ENCODE measurements at regions not wholly inside any gene's neighbourhood (a gene's known extent, or its start where the extent isn't known, plus 50 kb on each side); places are given as distances from the start of the nearest gene placed in this dataset.
"Not testable (repeated sequence)": the region's sequence is repeated elsewhere in the genome, so short reads cannot be mapped to it uniquely, and the experiment has no call there.

DNA sequence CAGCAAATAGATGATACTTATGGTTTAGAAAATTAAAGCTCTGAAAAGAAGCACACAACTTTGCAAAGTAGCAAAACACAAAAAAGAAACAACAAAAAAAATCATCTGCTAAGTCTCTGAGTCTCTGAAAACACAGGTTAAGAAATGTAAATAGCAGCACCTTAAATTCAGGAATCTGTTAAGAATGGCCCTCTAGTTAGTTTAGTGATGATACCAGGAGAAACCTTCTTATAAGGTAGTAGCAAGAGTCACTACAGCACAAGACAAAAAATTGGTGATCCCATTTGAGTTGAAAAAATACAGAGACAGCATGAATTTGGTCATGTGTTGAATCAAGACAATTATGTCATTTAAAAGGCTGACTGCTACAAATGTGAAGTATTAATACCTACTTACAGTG is 308.2 kb upstream of the ADGRL3 start:
- Mint-ChIP-seq H3K4me3 (no peak overlapping the region), H3K27ac (ENCODE audit: low read depth) (no peak overlapping the region), H3K27me3 (no peaks in the 10 kb centered on the region), H3K36me3 (ENCODE audit: insufficient read depth) (no peaks in the 10 kb centered on the region), H3K9me3 (peaks cover 41% of the 10 kb centered on the region), H3K4me1 (no peaks in the 10 kb centered on the region)
- no peak for ATAC-seq (replicated peaks; ENCODE audit: extremely low read depth, poor library complexity, severe bottlenecking)
- no peak for DNase-seq (ENCODE audit: low spot score in 2 of 2)

DNA sequence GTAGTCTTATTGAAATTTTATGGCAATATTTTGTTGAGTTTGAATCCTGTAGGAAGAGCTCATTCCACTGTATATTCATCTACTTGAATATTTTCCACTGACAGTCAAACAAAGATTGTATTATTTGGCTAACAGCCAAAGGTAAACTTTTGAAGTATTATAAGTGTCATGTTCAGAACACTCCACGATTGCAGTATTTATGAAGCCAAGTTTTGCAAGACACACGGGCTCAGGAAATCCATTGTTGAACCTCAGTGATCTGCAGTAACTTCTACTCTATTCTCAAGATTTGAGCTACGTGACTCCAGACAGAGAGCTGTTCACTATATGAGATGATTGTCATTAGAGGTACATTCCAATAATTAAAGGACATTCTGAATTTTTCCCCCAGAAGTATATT is 302.7 kb upstream of the ADGRL3 start:
- Mint-ChIP-seq H3K27me3 (no peaks in the 10 kb centered on the region), H3K4me1 (no peaks in the 10 kb centered on the region), H3K4me3 (no peak overlapping the region), H3K9me3 (peaks cover 19% of the 10 kb centered on the region), H3K27ac (ENCODE audit: low read depth) (no peak overlapping the region), H3K36me3 (ENCODE audit: insufficient read depth) (no peaks in the 10 kb centered on the region)
- ATAC-seq (replicated peaks; ENCODE audit: extremely low read depth, poor library complexity, severe bottlenecking): no peak
- DNase-seq (ENCODE audit: low spot score in 2 of 2): no peak

DNA sequence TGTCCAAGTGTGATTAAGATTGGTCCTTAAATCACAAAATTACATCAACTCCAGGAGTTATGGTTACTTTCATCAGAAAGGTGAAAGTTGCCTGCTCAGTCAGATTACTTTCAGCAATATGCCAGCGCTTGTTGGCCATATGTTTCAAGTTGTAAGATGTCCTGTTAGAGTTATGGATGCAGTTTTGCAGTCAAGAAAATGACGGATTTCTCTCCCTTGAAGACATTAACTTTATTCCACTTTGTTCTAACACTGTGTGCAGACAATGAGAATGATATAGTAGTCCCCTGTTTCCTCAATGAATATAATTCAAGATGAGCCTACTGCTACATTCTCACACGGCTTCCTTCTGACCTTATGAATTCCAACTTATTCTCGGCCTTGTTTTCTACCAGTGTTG is 295.0 kb upstream of the ADGRL3 start:
- Mint-ChIP-seq H3K27ac (ENCODE audit: low read depth) (no peak overlapping the region), H3K4me1 (no peaks in the 10 kb centered on the region)

DNA sequence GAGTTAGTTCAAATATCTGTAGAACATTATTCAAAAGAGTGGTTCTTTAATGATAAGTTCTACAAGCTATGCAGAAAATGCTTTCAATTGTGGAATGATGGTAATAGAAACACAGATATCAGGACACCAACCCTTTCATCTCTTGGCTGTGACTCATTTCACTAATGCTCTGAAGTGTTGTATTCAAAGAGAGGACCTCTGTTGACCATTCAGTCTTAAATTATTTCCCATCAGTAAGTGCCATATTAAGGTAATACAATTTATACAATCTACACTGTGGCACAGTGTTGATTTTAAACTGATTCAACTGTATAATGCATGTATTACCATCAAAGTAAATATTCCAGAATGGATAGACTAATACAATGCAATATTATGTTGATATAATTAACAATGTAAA is 289.0 kb upstream of the ADGRL3 start:
- ATAC-seq (replicated peaks; ENCODE audit: extremely low read depth, poor library complexity, severe bottlenecking) (no peak), DNase-seq (ENCODE audit: low spot score in 2 of 2) (no peak)
- Mint-ChIP-seq H3K27ac (ENCODE audit: low read depth) (no peak overlapping the region), H3K27me3 (no peaks in the 10 kb centered on the region), H3K4me1 (no peaks in the 10 kb centered on the region), H3K9me3 (peaks cover 6% of the 10 kb centered on the region), H3K4me3 (no peak overlapping the region), H3K36me3 (ENCODE audit: insufficient read depth) (no peaks in the 10 kb centered on the region)

More for the DNA sequence above, 295.0 kb upstream of the ADGRL3 start:
- H3K4me3 Mint-ChIP-seq: no peak overlapping the region
- no peaks in the 10 kb centered on the region for H3K36me3 Mint-ChIP-seq (ENCODE audit: insufficient read depth)
- DNase-seq (ENCODE audit: low spot score in 2 of 2) (no peak), ATAC-seq (replicated peaks; ENCODE audit: extremely low read depth, poor library complexity, severe bottlenecking) (no peak)
- peaks cover 6% of the 10 kb centered on the region for H3K9me3 Mint-ChIP-seq
- no peaks in the 10 kb centered on the region for H3K27me3 Mint-ChIP-seq

DNA sequence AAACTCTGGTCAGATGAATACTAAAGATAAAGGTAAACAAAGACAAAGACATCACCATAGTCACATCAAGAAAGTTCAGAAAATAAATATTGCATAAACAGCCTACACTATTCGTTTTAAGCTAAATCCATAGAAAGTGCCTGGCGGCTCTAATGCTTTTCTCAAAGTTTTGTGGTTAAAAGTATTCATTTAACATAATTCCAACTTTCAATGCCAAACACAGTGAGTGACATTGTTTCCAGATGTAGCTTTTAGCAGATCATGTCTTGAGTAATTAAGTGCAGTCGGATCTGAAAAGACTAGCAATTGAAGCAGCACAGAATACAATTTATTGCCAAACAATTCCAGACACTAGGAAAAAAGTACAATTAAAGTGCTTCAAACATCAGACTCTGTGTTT is 287.1 kb upstream of the ADGRL3 start:
- ATAC-seq (replicated peaks; ENCODE audit: extremely low read depth, poor library complexity, severe bottlenecking) (no peak), DNase-seq (ENCODE audit: low spot score in 2 of 2) (no peak)
- Mint-ChIP-seq H3K4me1 (no peaks in the 10 kb centered on the region), H3K4me3 (no peak overlapping the region), H3K36me3 (ENCODE audit: insufficient read depth) (no peaks in the 10 kb centered on the region), H3K9me3 (peaks cover 6% of the 10 kb centered on the region), H3K27ac (ENCODE audit: low read depth) (no peak overlapping the region), H3K27me3 (no peaks in the 10 kb centered on the region)

DNA sequence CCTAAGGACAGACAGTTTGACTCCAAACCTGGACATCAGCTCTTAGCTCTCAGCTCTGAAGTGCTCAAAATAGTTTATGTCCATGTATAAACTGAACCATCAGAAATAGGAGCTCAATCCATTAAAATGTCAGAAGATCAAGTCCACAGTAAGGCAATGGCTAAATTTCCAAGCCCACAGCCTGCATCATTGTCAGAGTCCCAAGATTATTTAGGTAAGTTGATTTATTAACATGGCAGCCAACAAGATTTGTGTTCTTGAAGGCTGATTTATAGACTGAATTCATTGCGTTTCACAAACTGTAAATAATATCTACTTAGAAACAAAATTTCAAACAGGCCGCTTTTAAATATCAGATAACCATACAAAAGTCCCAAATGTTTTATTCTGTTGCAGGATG is 286.5 kb upstream of the ADGRL3 start:
- DNase-seq (ENCODE audit: low spot score in 2 of 2) (no peak), ATAC-seq (replicated peaks; ENCODE audit: extremely low read depth, poor library complexity, severe bottlenecking) (no peak)
- Mint-ChIP-seq H3K4me3 (no peak overlapping the region), H3K36me3 (ENCODE audit: insufficient read depth) (no peaks in the 10 kb centered on the region), H3K9me3 (peaks cover 6% of the 10 kb centered on the region), H3K27me3 (no peaks in the 10 kb centered on the region), H3K27ac (ENCODE audit: low read depth) (no peak overlapping the region), H3K4me1 (no peaks in the 10 kb centered on the region)

DNA sequence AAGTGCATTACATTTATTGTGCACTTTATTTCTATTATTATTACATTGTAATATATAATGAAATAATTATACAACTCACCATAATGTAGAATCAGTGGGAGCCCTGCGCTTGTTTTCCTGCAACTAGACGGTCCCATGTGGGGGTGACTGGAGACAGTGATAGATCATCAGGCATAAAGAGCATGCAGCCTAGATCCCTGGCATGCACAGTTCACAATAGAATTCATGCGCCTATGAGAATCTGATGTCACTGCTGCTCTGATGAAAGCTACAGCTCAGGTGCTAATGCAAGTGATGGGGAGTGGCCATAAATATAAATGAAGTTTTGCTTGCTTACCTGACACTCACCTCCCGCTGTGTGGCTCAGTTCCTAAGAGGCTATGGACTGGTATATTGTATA is 278.4 kb upstream of the ADGRL3 start:
- not testable (repeated sequence) for H3K4me3 Mint-ChIP-seq; H3K4me1 Mint-ChIP-seq; H3K27ac Mint-ChIP-seq (ENCODE audit: low read depth); DNase-seq (ENCODE audit: low spot score in 2 of 2); H3K27me3 Mint-ChIP-seq; H3K36me3 Mint-ChIP-seq (ENCODE audit: insufficient read depth); H3K9me3 Mint-ChIP-seq; ATAC-seq (replicated peaks; ENCODE audit: extremely low read depth, poor library complexity, severe bottlenecking)

DNA sequence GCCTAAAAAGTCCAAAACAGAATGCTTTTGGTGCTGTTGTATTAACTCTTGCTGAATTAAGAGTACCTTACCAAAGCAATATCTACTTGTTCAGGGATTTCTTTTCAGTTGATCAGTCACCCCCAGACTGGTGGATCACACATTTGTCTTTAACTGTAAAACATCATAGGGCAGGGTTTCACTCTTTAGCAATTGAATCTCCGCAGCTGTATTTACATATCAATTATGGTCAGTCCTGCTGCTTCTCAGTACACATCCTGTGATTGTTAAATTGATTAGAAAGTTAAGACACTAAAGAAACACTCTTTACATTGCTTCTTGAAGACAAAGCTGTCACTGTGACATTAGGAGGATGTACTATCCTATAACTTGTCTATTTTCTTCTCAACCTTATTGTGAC is 277.1 kb upstream of the ADGRL3 start:
- Mint-ChIP-seq H3K36me3 (ENCODE audit: insufficient read depth) (no peaks in the 10 kb centered on the region), H3K27me3 (no peaks in the 10 kb centered on the region), H3K4me3 (no peak overlapping the region), H3K27ac (ENCODE audit: low read depth) (no peak overlapping the region), H3K4me1 (no peaks in the 10 kb centered on the region), H3K9me3 (peaks cover 16% of the 10 kb centered on the region)
- no peak for ATAC-seq (replicated peaks; ENCODE audit: extremely low read depth, poor library complexity, severe bottlenecking)
- DNase-seq (ENCODE audit: low spot score in 2 of 2): no peak

DNA sequence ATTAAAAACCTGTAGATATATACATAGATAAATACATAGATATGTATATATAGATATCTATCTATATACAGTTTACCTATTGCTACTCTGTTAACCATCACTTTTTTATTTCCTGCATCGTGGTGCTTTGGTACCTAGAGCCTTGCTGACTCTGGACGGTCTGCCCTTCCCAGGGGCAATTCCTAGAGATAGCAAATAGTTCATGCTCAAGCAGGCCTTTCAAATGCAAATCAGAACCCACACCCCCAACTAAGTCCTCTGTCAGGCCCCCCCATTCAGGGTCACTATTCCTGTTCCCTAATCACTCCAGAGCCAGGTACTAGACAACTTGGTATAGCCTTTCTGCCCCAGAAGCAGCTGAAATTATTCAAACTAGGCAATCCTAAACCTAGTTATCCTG is 273.5 kb upstream of the ADGRL3 start:
- Mint-ChIP-seq H3K4me1 (no peaks in the 10 kb centered on the region), H3K9me3 (peaks cover 16% of the 10 kb centered on the region), H3K27me3 (no peaks in the 10 kb centered on the region), H3K4me3 (no peak overlapping the region), H3K36me3 (ENCODE audit: insufficient read depth) (no peaks in the 10 kb centered on the region), H3K27ac (ENCODE audit: low read depth) (no peak overlapping the region)
- no peak for DNase-seq (ENCODE audit: low spot score in 2 of 2)
- no peak for ATAC-seq (replicated peaks; ENCODE audit: extremely low read depth, poor library complexity, severe bottlenecking)

DNA sequence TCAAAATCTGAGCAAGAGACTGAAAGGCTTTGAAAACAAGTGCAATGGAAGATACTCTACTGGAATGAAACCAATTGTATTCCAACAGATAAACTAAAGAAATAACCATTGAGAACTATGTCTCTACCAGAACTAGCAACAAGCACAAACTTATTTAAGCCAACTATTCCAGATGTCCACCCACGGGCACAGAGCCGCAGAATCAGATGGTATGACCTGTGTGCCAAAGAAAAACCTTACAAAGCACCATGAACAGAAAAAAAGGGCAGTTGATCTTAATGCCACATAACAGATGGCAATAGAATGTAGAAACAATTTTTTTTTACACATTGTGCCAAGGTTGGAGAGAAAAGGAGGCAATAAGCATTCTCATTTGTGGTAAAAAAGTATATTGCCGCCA is 269.3 kb upstream of the ADGRL3 start:
- Mint-ChIP-seq H3K9me3 (peaks cover 16% of the 10 kb centered on the region), H3K27me3 (no peaks in the 10 kb centered on the region), H3K4me3 (no peak overlapping the region), H3K27ac (ENCODE audit: low read depth) (no peak overlapping the region), H3K36me3 (ENCODE audit: insufficient read depth) (no peaks in the 10 kb centered on the region), H3K4me1 (no peaks in the 10 kb centered on the region)
- ATAC-seq (replicated peaks; ENCODE audit: extremely low read depth, poor library complexity, severe bottlenecking) (no peak), DNase-seq (ENCODE audit: low spot score in 2 of 2) (no peak)

DNA sequence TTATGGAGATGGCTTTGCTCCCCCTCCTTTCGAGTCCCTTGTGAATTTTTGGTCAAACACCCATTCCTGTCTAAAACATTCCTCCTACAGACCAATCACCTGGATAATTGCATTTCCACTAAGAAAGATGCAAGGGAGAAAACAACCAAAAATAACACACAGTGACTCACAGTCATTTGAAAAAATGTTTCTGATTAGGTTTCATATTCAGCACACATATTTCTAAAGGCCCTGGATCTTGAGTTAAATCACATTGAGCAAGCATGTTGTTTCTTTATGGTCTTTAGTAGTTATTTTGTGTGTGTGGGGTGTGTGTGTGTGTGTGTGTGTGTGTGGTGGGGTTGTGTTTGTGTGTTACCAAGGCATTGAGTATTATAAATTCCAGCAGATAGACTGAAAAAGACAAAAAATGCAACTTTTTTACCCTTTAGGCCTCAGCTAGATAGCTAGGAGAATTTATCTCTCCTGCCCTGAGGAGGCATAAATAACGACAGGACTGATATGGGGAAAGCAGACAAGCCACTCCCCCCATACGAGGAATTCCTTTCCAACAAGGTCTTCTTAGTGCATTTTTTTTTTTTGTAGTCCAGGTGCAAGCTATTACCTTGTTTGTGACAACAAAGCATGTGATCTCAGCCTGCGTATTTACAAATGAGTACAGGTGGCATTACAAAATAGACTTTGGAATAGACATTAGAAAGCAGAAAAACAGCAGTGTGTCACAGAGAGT is 265.4 kb upstream of the ADGRL3 start:
- H3K27me3 Mint-ChIP-seq: no peaks in the 10 kb centered on the region
- H3K27ac Mint-ChIP-seq (ENCODE audit: low read depth): no peak overlapping the region
- no peak for ATAC-seq (replicated peaks; ENCODE audit: extremely low read depth, poor library complexity, severe bottlenecking)
- no peaks in the 10 kb centered on the region for H3K4me1 Mint-ChIP-seq
- no peak for DNase-seq (ENCODE audit: low spot score in 2 of 2)
- peaks cover 4% of the 10 kb centered on the region for H3K9me3 Mint-ChIP-seq
- H3K36me3 Mint-ChIP-seq (ENCODE audit: insufficient read depth): no peaks in the 10 kb centered on the region
- no peak overlapping the region for H3K4me3 Mint-ChIP-seq

DNA sequence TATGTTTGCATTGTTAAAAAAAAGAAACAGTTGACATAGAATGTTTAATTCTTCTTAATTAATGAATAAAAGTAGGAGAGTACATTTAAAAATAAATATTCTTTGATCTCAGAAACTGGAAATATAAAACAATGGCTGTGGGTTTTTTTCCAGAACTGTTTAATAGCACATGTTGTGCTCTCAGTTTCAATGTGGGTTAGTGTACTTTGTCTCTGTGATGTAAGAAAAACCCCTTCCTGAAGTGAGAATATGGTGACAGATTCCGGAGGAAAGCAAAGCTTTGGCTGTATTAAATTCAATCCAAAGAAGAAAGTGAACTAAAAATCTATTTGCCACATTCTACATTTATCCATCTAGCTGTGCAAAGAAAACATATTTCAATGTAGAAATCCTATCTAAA is 261.9 kb upstream of the ADGRL3 start:
- ATAC-seq (replicated peaks; ENCODE audit: extremely low read depth, poor library complexity, severe bottlenecking) (no peak), DNase-seq (ENCODE audit: low spot score in 2 of 2) (no peak)
- no peak overlapping the region for H3K4me3 Mint-ChIP-seq
- H3K27ac Mint-ChIP-seq (ENCODE audit: low read depth): no peak overlapping the region
- no peaks in the 10 kb centered on the region for H3K4me1 Mint-ChIP-seq
- H3K27me3 Mint-ChIP-seq: no peaks in the 10 kb centered on the region
- peaks cover 10% of the 10 kb centered on the region for H3K9me3 Mint-ChIP-seq
- no peaks in the 10 kb centered on the region for H3K36me3 Mint-ChIP-seq (ENCODE audit: insufficient read depth)

DNA sequence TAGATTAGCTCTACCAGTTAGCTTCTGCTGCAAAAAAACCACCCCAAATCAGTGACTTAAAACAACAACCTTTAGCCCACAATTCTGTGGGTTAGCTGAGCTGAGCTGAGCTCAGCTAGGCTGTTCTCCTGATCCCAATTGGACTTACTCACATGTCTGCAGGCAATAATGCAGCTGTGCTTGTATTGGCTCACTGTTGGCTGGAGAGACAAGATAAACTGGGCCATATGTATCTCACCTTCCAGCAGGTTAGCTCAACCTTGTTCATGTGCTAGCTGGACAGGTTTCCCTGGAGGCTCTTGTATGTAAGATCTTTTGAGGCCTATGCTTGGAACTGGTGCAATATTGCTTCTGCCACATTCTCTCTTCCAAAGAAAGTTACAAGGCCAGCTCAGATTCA is 261.5 kb upstream of the ADGRL3 start:
- ATAC-seq (replicated peaks; ENCODE audit: extremely low read depth, poor library complexity, severe bottlenecking) (no peak), DNase-seq (ENCODE audit: low spot score in 2 of 2) (no peak)
- Mint-ChIP-seq H3K27ac (ENCODE audit: low read depth) (no peak overlapping the region), H3K36me3 (ENCODE audit: insufficient read depth) (no peaks in the 10 kb centered on the region), H3K4me1 (no peaks in the 10 kb centered on the region), H3K4me3 (no peak overlapping the region), H3K27me3 (no peaks in the 10 kb centered on the region), H3K9me3 (peaks cover 14% of the 10 kb centered on the region)

DNA sequence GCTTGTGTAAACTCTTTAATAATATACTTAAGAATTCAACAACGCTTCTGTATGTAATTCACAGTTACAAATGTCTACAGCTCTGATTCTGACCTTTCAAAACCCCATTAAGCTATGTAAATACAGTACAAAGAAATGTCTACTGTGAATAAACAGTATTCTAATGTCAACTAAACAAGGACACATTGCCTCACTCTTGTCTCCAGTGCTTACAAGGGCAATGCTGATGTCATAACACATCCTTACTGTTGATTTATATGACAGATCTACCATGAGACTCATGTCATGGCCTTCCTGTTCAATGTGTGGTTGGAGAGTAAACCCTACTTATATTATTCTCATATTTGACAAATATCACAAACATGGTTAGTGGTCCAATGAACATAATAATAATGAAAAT is 256.1 kb upstream of the ADGRL3 start:
- Mint-ChIP-seq H3K27me3 (no peaks in the 10 kb centered on the region), H3K4me3 (no peak overlapping the region), H3K36me3 (ENCODE audit: insufficient read depth) (no peaks in the 10 kb centered on the region), H3K9me3 (peaks cover 20% of the 10 kb centered on the region), H3K27ac (ENCODE audit: low read depth) (no peak overlapping the region), H3K4me1 (no peaks in the 10 kb centered on the region)
- ATAC-seq (replicated peaks; ENCODE audit: extremely low read depth, poor library complexity, severe bottlenecking) (no peak), DNase-seq (ENCODE audit: low spot score in 2 of 2) (no peak)
